GM19438 (cell line): ENCODE measurements at regions not wholly inside any gene's neighbourhood (a gene's known extent, or its start where the extent isn't known, plus 50 kb on each side); places are given as distances from the start of the nearest gene placed in this dataset.
"Not testable (repeated sequence)": the region's sequence is repeated elsewhere in the genome, so short reads cannot be mapped to it uniquely, and the experiment has no call there.

Source experiments
- ATAC-seq: cut with Tn5 transposase; IDR thresholded peaks from one replicate; pipeline ENCODE4 v1.9.1; 2021; ENCODE audit warnings: low read depth; ENCODE audit not compliant: unreplicated experiment

DNA sequence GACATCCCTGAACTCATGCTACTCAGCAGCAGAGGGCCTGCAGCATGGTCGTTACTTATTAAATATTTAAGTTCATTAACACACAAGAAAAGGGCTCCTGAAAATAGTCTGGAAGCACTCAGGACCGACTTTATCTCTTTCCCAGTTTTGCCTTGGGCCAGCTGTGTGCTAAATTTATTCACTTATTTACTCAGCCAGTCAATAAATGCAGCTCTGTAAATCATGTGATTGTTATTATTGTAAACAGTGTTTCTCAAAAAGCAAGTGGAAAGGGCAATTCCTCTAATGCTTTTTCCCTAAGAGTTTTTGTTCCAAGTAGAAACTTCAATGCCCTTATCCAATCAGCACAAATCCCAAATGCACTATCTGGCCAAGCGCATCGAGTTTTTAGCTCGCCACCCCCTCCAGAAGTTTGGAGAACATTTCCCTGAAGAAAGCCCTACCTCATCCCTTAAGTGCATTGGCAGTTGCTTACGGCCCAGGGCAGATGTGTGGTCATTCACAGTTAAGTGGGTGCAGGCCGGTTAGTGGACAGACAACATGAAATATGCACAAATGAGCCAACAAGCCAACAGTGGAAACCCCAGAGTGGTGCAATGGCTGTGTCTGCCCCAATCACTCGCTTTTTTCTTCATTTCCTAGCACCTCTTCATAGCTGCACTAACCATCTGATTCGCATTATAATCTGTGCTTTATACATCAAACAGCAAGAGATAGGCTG, 125.8 kb downstream of the SMIM20 start:
- ATAC-seq, result no peak

DNA sequence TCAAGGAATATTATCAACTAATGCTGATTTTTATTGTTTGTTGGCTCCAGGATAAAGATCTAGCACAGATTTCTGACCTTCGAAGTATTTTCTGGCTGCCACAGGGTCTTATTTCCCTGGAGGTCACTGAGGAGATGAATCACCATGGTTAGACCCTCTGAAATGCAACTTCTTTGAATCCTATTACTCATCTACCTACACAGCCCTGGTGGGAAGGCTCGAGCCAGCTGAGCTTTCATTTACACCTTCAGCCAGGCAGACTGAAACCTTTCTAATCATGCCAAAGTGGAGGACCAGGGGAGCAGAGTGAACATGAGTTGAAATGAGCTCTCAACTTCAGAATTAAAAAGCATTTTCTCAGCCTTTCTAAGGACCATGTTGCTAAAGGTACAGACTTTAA, 130.5 kb downstream of the SMIM20 start:
- no peak for ATAC-seq

DNA sequence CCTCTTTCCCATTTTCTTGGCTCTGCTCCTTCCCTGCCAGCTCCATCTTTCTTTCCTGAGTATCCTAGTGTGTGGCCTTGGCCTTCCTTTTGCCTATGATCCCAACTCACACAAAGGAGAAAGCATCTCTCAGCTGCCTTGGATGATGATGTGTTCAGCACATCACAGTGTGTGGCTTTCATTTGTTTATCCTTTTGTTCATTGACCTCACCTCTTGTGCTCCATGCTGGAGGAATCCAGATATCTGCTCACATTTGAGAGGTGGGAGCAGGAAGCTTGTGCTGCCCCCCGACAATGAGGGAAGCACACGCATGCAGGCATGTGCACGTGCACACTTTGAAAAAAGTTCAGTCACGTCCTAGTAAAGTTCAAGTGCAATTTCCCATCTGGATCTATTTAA, 131.0 kb downstream of the SMIM20 start:
- no peak for ATAC-seq

DNA sequence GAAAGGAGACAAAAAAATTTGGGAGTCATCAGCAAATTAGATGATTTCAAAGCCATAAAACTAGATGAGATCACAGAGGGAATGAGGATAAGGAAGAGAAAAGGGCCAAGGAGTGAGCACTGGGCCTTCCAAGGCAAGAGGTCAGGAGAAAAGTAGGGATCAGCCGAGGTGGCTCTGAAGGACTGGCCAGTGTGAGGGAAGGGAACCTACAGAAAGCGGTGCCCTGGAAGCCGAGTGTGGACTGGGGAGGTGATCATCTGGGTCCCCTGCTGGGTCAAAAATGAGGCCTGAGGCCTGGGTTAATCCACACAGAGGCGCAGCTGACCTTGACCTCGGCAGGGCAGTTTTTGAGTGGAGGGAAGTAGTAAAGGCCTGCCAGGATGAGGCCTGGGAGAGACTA, 133.8 kb downstream of the SMIM20 start:
- no peak for ATAC-seq

DNA sequence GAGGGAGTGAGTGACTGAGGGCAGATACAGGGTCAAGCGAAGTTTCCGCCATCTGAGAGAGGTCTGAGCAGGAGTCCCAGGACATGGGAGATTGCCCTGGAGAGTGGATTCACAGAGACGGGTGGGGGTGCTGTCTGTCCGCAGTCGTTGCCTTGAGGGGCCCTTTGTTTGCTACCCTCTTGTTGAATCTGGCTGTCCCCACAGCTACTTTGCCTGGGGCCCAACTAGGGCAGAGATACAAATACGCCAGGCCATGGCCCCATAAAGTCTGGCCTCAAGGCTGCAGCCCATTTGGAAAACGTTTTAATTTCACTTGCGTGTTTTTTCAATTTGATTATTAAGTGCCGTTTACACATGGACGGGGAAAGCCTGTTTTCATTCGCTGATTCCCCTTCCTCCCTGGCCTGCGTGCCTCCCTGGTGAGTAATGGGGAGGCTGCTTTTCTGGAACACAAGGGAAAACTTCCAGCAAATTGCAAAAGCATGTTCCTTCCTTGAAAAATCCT, 134.4 kb downstream of the SMIM20 start:
- ATAC-seq, result no peak

DNA sequence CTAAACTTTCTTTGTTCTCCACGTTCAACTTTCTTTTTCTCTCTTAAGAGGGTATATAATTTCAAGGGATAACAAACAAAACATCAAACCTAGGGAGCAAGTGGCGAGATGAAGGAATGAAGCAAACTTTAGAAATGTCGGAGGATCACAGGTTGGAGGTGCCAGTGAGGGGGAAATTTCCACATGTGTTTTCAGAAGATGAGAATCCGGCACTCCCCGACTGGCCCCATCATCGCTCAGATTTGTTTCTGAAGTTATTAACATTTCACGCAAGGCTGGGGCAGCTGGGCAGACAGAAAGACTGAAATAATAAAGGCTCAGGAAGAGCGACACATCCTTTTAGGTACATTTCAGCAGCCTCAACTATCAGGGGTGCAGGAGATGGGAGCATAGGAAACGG, 134.9 kb downstream of the SMIM20 start:
- no peak for ATAC-seq

DNA sequence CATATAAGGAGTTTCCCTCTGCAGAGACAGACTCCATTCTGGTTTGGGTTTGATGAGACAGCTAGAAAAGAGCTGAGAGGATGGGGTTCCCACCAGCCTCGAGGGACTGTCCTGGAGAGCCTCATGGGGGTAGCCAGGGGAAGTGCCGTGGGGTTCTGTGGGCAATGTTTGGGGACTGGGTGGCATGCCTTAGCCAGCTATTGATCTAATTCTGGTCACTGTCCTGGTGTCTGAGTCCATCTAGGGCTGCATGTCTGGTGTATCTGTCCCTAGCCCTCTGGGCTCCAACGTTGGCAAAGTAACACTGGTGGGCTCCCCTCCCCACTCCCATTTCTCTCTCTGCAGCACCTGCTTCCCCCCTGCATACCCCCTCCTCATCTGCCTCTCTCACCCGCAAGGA, 135.4 kb downstream of the SMIM20 start:
- no peak for ATAC-seq

DNA sequence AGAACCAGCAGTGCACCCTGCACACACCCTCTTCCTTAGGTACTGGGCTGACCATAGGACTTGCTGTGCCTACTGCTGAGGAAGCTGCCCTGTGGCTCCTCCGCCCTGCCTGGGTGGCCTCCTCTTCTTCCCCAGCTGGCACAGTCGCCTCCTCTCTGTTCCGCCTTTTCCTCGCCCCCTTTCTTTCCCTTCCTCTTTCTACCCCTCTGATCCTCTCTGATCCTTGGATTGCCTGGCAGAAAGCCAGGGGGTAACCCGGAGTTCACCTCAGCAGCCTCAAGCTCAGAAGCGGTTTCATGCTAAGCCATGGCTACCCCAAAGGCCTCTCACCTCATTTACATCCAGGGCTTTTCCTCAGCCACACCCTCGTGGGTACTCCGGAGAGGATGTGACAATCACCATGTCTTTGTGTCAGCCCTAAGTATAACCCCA, 136.2 kb downstream of the SMIM20 start:
- no peak for ATAC-seq

DNA sequence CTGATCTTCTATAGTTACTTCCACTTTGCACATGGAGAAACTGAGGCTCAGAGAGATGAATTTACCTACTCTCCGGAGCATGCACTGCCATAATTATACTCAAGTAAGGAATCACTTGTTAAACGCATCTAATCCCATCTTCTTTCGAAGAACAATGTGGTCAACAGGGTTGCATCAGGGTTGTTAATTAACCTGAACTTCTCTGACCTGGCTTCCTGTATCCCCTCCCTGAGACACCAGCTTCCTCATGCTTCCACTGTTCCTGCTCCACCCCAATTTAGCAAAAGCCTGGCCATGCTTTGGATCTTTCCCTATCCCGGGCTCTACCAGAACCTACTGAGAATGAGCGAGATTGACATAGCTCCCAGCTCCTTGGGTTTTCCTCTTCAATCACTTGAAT, 136.7 kb downstream of the SMIM20 start:
- no peak for ATAC-seq

DNA sequence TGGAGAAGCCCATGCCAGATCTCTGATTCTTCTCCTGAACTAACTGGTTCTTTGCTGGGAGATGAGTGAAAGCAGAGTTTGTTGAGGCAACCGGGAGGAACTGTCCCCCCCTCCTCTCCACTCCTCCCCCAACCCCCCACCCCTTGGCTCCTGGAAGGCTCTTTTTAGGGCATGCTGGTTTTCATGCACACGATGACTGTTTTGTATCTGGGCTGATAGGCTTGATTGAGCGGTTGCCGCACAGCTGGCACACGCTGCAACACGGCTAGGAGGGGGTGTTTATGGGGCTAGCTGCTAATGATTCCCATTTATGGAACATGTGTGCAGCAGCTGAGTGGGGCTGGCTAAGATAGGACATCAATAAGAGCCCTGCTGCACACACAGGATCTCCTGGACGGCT, 137.2 kb downstream of the SMIM20 start:
- ATAC-seq, result no peak

DNA sequence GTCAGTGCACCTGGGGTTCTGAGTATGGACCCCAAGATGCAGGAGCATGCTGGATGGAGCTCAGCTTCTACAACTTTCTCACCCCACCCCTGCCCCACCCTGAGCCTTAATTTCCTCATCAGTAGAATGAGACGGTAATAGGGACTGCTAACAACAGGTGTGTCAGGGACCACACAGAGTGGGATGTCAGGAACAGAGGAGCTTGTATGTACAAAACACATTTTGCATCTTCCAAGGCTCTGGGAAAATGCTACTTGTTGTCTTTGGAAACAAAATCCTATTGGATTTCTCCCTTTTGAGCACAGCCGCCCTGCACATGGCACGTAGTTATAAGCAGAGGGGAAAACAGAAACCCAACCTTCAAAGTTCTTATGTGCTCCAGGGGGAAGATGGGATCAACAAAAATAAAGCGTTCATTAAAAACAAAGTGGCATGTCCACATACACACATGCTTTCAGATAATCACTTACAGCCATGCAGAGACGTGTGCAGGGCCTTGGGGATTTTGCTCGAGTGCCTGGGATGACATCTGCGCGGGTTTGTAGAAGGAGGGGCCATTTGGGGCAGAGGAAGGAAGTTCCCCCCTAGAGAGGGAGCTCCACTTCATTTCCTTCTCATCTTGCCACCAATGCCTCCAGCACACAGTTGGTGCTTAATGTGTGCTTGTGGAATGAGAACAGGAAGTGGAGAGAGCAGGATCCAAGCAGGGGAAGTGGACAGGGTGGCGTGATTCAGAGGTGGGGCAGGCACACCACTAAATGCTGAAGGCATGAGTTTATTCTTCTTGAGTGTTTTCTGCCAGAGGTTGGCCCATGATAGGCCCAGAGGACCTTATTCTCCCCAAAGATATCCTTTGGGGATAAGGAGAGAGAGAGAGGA, 138.9 kb downstream of the SMIM20 start:
- ATAC-seq, result no peak

DNA sequence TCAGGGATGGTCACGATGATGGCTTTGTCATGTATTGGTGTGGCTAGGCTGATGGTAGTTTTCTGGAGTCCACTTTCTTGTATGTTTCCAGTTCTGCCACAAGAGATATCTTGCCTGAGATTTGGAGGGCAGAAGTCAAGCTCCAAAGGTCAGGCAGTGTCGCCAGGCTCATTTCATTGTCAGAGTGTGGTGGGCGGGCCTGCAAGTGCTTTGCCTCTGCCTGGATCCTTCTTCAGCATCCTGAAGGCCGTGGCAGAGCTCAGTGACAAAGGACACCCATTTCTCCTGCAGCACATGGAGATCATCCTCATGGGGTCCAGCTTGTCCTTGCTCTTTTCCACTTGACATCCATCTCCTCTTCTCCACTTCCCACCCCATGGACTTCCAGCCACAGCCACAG, 139.7 kb downstream of the SMIM20 start:
- ATAC-seq, result no peak

DNA sequence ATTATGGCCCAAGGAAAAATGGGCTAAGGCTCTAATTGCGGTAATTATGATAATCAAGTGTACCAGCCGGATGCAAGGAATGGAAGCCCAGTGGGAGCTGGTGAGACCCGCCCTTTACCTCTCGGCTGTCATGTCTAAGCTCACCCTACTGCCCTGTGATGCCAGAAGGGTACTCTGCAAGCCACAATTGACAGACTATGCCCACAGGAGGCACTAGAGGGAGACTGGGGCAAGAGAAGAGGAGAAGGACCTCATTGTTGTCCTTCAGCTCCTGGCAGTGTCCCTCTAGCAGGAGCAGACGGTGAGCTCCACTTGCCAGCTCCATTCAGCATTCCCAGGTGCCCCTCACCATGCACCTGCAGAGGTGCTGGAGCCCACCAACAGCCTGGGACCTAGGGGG, 141.8 kb downstream of the SMIM20 start:
- ATAC-seq, result no peak

DNA sequence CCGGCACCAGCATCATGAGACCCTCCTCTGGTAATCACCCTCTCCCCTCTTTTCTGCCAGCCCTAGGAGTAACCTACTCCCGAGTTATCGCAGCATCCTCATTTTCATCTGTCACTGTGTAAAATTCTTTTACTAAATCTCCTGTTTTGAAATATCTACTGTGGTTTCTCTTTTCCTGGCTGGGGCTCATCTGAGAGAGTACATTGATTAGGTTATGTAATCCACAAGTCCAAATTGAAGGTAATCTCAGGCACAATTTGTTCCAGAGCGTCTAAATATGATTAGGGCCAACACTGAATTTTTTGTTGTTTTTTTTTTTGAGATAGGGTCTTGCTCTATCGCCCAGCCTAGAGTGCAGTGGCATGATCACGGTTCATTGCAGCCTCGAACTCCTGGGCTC, 142.4 kb downstream of the SMIM20 start:
- ATAC-seq, result no peak

DNA sequence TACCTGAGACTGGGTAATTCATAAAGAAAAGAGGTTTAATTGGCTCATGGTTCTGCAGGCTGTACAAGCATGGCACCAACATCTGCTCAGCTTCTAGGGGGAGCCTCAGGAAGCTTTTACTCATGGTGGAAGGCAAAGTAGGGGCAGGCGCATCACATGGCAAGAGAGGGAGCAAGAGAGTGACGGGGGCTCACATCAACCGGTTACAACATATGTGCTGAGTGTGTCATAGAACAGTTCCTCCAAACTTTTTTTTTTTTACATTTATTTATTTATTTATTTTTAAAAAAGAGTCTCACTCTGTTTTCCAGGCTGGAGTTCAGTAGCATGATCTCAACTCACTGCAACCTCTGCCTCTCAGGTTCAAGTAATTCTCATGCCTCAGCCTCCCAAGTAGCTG, 143.8 kb downstream of the SMIM20 start:
- not testable (repeated sequence) for ATAC-seq

DNA sequence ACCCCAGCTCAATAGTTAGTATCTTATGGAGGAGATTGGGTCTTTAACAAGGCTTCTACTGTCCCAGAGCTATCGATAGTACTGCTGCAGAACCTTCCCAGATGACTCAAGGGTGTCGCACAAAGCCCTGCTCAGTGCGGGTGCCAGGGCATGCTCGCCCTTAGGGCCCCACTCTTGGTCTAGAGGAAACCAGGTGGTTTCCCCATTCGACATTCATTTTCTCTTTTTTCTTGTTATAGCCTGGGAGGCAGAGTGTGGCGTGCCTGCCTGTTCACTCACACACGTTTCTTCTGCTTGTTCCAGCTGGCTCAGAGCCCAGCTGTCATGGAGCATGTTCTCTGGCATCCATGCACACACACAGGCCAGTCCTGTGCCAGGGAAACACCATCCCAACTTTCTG, 144.5 kb downstream of the SMIM20 start:
- no peak for ATAC-seq

DNA sequence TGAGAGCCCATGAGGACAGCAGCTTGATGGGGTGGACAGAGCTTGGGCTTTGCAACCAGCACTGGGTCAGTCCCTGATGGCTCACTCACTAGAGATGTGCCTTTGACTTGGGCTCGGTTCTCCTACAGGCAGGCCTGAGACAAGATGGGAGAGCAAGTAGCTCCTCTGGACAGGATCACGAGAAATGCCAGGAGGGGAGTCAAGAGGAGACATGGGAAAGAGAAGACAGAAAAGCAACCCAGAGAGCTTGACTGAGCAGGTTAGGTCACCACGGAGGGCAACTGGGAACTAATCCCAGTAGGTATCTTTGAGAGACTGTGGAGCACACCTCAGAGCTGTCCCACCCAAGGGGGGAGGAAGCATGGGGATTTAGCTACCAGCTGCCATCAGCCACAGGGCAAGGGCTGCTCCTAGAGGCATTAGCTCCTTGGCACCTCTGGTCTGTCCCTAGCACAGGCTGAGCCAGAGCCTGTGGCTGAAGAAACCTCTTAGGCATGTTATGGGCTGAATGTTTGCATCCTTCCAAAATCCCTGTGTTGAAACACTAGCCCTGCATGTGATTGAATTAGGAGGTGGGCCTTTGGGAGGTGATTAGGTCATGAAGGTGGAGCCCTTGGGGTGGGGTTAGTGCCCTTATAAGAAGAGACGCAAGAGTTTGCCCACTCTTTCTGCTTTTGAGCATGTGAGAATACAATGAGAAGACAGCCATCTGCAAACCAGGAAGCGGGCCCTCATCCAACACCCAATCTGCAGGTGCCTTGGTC, 145.6 kb downstream of the SMIM20 start:
- ATAC-seq, result no peak

DNA sequence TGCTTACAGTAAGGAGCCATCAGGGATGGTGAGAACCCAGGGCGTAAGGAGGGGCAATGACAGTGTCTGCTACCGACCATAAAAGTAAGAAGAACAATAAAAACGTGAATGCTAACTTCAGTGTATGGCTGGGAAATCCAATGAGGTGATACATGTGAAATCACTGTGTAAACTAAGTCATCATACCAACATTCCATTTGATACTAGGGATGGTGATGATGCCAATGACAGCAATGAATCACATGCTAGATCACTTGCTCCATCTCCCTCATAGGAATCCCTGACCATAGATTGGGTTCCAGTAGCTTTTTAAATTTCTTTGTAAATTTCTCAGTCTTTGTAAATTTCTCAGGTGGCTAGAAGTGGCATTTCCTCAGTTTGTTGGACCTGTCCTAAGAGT, 146.3 kb downstream of the SMIM20 start:
- no peak for ATAC-seq

DNA sequence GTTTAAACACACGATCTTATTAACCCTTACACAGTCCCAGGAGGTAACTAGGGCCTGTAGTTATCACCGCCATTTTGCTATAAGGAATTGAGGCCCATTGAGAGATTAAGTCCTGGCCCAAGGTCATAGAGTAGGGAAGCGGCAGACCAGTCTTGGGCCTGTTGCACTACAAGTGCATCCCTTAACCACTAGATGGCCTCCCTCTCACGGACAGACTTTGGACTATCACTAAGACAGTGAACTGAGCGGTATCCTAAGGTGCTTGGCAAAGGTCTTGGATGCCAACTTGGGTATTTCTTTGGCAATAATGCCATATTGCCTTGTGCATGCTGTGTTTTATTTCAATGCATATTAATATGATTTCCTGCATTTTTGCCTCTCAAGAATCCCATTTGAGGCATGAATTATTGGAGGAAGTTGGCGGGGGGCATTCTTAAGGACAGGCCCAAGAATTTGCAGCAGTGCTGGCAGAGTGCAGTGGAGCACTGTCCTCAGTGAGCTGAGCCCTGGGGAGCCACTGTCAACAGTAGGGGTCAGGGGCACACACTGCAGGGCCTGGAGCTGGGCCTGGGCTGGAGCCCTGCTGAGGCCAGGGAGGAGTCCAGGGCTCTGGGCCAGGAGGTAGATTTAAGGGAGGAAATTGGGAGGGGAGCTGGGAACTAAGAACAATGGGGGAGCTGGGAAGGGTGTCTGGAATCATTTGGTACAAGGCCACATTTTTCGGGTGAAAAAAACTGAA, 147.4 kb downstream of the SMIM20 start:
- ATAC-seq, result no peak

DNA sequence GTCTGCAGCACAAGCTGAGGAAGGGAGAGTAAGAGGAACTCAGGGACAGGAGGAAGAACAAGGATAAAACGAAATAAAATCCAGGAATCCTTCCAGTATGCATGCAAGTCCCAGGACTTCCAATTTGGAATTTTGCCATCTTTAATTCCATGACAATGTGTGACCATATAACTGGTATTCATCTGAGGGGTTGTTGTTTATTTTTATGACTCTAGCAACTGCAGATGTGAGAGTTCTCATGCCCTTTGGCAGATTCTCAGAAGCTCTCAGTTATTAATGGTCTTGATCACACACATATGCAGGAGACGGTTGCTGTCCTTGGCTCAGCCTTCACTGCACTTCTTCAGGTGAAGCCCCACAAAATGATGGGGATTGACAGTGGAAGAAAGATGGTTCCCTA, 148.2 kb downstream of the SMIM20 start:
- ATAC-seq, result no peak
